ENCODE measurements at regions not wholly inside any gene's neighbourhood (a gene's known extent, or its start where the extent isn't known, plus 50 kb on each side); places are given as distances from the start of the nearest gene placed in this dataset.
A peak's percentile ranks its signal among the peaks of the same experiment; 100 is the strongest.
"Not testable (repeated sequence)": the region's sequence is repeated elsewhere in the genome, so short reads cannot be mapped to it uniquely, and the experiment has no call there.

DNA sequence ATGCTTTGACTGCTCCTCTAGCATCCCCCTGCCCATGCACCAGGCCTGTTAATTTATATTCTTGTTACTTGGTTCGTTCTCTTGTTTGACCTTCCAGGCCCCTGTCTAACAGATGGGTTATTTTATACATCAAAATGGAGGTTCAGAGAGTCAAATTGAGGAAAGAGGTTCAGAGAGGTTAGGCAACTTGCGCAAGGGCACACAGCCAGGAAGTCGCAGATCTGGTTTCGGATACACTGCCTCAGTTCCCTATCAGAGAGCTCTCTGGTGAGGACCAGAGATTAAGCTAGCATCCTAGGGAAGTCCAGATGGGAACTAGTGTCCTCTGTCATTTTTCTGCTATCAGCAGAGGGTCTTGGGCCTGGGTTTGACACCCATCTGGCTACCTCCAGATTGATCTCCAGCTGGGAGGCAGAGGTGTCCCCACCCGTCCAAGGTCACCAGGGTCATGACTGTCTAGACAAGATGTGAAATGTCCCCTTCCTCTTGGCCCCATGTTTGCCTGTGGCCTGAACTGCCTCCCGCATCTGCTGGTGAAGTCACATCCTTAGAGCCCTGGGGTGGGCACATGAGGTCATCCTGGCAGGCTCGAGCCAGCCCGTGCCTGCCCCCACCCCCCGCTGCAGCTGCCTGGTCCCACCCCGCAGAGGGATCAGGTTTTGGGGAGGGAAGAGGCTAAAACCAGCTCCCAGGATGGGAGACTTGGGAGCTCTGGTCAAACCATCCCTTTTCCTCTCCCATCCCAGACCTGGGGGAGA is 84.3 kb upstream of the NCOR2 start:
- DNase-seq (ENCODE audit: insufficient read length, low spot score) (no peak), FAIRE-seq (no peak)
- TF ChIP-seq POLR2A (IDR thresholded peaks at IDR 0.05; ENCODE audit: low read depth, low read length), result no peak

DNA sequence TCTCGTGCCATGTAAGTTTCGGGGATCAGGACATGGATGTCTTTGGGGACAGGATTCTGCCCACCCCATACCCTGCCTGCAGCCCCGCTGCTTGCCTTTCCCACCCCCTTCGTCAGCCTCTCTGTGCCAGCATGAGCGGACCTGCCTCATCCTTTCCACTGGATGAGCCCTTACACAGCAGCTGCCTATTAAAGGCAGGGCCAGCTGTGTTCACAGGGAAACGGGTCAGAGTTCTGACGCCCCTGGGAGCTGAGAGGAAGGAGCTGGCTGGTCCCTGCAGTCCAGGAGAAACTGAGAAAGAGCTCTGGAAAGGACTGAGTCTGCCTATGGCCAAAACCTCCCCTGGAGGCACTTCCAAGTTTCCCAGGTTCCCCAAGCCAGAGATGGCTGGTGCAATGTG is 83.5 kb upstream of the NCOR2 start:
- no peak for TF ChIP-seq POLR2A (IDR thresholded peaks at IDR 0.05; ENCODE audit: low read depth, low read length)
- FAIRE-seq (no peak), DNase-seq (ENCODE audit: insufficient read length, low spot score) (no peak)

DNA sequence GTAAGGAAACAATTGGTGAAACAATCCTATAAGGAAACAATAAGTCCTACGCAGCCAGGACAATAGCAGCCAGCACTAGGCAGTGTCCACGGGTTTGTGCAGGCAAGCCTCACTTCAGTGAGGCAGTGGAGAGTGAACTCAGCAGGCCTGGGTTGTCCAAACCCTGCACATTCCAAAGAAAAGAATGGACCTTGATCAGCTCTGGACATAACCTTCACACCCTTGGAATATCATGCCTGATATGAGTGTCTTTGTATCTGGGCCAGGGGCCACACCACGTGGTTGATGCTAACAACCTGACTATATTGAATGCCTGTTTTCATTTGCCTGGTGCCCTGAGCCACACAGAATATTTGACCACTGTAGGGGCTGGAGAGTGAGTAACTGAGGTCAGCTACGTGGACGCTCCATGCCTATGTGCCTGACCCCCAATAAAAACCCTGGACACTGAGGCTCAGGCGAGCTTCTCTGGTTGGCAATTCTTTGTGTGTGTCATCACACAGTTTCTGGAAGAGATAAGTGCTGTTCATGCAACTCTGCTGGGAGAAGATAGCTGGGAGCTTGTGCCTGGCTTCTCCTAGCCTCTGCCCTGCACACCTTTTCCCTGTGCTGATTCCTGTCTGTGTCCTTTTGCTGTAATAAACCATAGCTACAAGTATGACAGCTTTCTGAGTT is 81.4 kb upstream of the NCOR2 start:
- DNase-seq (ENCODE audit: insufficient read length, low spot score), result no peak
- no peak for FAIRE-seq
- TF ChIP-seq POLR2A (IDR thresholded peaks at IDR 0.05; ENCODE audit: low read depth, low read length), result no peak

DNA sequence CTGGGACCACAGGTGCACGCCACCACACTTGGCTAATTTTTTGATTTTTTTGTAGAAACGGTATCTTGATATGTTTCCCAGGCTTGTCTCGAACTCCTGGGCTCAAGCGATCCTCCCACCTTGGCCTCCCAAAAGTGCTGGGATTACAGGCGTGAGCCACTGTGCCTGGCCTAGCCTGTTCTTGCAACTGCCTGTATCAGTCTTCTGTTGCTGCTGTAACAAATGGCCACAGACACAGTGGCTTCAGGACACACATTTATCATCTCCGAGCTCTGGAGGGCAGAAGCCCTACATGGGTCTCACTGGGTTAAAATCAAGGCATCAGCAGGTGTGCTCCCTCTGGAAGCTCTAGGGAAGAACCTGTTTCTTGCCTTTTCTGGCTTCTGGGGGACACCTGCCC is 79.9 kb upstream of the NCOR2 start:
- no peak for FAIRE-seq
- no peak for TF ChIP-seq POLR2A (IDR thresholded peaks at IDR 0.05; ENCODE audit: low read depth, low read length)
- DNase-seq (ENCODE audit: insufficient read length, low spot score), result no peak

DNA sequence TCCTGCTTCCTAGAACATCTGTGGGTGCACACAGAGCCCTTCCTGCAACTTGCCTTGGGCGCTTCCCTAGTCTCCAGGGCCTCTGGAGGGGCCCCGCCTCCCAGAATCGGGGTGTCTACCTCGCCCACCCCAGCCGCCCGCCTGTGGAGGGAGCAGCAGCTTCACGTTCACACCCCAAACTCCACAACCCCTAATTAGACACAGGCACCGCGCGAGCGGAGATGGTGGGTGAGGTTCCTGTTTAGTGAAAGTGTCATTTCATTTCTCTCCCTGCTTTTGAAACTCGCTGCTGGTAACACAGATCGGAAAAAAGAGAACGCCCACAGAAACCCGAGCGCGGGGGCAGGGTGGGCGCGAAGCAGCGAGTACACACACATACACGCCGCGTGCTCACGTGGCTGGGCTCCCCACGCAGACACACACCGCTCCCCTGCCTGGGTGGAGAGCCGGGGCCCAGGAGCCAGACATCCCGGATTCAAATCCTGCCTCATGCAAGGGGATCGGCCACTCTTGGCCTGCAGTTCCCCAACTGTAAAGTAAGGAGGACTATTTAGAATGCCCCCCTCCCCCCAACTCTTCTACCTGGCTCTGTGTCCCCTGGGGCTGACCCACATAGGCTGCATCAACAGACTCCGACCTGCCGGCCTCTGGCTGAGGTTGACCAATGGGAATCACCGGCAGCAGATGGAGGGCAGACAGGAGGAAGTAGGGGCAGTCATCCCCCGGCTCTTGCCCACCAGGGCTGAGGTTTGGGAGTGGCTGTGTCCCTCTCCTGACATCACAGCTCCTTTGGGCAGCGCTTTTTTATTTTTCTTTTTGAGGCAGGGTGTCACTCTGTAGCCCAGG is 79.2 kb upstream of the NCOR2 start:
- FAIRE-seq (no peak), DNase-seq (ENCODE audit: insufficient read length, low spot score) (no peak)
- TF ChIP-seq POLR2A (IDR thresholded peaks at IDR 0.05; ENCODE audit: low read depth, low read length), result no peak

DNA sequence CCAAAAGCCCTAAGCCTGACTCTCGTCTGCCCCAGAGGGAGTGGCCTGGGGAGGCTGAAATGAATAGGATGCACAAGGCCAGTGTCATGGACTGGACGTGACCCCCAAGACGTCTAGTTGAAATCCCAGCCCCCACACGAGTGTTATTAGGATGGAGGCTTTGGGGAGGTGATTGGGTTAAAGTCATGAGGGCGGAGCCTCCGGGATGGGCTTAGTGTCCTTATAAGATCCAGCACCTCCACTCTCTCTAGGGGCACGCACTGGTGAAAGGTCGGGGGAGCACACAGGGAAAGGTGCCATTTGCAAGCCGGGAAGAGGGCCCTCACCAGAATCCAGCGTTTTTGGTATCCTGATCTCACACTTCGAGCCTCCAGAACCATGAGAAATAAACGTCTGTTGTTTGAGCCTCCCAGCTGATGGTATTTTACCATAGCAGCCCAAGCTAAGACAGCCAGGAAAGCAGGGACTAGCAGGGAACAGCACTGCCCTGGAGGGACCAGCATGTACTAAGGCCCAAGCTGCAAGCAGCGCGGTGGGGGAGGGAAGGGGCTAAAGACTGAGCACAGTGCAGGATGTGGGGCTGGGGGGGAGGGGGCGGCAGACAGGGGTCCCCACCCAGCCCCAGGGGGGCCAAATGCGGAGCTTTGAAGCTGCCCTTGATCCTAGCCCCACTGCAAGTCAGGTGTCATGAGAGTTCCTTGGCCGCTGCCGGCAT is 78.3 kb upstream of the NCOR2 start:
- DNase-seq (ENCODE audit: insufficient read length, low spot score) (no peak), FAIRE-seq (no peak)
- TF ChIP-seq POLR2A (IDR thresholded peaks at IDR 0.05; ENCODE audit: low read depth, low read length), result no peak

DNA sequence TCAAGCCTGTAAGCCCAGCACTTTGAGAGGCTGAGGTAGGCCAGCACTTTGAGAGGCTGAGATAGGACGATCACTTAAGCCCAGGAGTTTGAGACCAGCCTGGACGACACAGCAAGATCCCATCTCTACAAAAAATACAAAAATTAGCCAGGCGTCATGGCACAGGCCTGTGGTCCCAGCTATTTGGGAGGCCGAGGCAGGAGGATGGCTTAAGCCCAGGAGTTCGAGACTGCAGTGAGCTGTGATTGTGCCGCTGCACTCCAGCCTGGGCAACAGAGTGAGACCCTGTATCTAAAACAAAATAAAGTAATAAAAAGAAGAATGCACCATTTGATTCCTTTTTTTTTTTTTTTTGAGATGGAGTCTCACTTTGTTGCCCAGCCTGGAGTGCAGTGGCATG is 76.4 kb upstream of the NCOR2 start:
- not testable (repeated sequence) for DNase-seq (ENCODE audit: insufficient read length, low spot score); FAIRE-seq

DNA sequence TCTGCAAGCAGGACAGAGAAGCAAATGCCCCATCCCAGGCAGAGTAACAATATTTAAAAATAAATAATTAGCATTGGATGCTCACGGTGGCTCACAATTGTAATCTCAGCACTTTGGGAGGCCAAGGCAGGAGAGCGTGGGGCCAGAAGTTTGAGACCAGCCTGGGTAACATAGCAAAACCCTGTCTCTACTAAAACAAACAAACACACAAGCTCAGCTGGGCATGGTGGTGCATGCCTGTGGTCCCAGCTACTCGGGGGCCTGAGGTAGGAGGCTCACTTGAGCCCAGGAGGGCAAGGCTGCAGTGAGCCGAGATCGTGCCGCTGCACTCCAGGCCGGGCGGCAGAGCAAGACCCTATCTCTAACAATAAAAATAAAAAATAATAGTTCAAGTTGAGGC is 74.7 kb upstream of the NCOR2 start:
- FAIRE-seq (no peak), DNase-seq (ENCODE audit: insufficient read length, low spot score) (no peak)
- no peak for TF ChIP-seq POLR2A (IDR thresholded peaks at IDR 0.05; ENCODE audit: low read depth, low read length)

DNA sequence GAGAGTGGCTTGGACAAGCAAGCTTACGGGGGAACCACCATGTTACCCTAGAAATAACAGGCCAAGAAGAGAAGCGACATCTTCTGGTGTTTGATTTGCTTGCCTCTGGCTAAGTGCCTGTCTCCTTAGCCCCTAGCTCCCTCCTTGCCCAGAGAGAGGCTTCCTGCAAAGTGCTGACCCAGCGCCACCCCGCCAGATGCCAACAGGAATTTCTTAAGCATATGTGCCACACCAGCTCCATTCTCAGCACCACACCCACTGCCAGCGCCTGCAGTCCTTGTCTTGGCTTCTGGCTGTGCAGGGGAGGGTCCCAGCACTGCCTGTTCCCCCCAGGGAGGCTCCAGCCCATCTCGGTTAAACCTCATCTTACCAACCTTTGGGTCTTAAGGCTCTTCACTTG is 74.2 kb upstream of the NCOR2 start:
- DNase-seq (ENCODE audit: insufficient read length, low spot score) (no peak), FAIRE-seq (no peak)
- no peak for TF ChIP-seq POLR2A (IDR thresholded peaks at IDR 0.05; ENCODE audit: low read depth, low read length)

DNA sequence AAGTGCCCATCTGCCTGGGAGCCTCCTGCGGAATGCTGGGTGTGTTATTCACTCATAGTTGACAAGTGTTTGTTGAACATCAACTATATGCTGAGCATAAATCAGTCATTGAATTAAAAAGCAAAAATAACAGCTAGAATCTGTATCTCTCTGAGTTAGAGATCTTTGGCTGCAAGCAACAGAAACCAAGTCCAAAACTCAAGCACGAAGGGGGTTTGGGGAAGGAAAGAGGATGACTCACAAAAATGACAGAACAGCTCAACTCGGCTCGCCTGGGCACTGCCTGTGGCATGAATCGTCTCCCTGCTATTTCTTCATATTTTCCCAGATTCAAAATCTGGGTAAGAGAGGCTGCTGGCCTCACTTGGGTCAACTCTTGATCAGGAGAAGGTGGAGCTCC is 72.6 kb upstream of the NCOR2 start:
- peak; percentile 27 for DNase-seq (ENCODE audit: insufficient read length, low spot score)

DNA sequence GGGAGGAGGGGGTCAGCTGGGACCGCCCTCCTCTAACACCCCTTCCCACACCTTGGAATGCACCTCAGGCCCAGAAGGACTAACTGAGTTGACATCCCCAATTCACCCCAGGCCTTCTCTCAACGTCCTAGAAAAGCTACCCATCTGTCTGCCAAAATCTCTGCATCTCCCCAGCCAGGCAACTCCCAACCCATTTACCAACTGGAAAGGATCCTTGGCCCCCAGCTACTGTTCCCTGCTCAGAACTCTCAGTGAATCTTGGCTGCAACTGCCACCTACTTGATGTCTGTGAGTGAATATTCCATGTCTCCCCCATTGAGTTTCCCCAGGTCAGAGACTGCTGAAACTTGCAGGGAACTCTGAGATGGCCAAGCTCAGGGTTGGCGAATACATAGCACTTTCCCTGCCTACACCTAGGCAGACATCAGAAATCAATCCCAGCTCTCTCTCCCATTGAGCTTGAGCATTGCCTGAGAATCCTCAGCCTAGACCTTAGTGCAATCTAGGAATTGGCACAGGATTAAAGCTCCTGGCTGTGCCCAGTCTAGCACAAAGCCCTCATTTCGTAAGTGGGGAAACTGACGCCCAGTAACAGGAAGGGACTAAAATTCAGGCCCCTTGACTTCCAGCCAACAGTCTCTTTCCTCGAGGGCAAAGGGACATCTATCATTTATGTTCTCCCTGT is 71.9 kb upstream of the NCOR2 start:
- DNase-seq (ENCODE audit: insufficient read length, low spot score) (no peak), FAIRE-seq (no peak)
- no peak for TF ChIP-seq POLR2A (IDR thresholded peaks at IDR 0.05; ENCODE audit: low read depth, low read length)

More for the DNA sequence above, 72.6 kb upstream of the NCOR2 start:
- FAIRE-seq, result no peak
- no peak for TF ChIP-seq POLR2A (IDR thresholded peaks at IDR 0.05; ENCODE audit: low read depth, low read length)

DNA sequence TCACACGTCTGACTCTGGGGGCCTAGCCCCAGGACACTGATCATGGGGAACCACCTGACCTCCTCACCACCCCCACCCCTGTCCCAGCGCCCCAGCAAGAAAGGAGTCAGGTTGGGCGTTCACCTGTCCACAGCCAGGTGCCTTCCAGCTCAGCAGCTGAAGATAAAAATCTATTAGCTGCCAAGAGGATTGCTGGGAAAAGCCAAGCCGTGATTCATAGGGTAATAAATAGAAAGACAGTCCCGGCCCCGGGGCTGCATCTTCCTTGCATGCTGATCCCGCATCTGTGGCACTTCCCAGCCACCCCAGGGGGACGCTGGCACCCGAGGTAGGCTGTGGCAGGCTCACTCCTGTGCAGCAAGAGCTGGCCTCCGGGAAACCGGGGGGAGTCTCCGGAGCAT is 70.2 kb upstream of the NCOR2 start:
- no peak for DNase-seq (ENCODE audit: insufficient read length, low spot score)
- FAIRE-seq, result no peak
- no peak for TF ChIP-seq POLR2A (IDR thresholded peaks at IDR 0.05; ENCODE audit: low read depth, low read length)

DNA sequence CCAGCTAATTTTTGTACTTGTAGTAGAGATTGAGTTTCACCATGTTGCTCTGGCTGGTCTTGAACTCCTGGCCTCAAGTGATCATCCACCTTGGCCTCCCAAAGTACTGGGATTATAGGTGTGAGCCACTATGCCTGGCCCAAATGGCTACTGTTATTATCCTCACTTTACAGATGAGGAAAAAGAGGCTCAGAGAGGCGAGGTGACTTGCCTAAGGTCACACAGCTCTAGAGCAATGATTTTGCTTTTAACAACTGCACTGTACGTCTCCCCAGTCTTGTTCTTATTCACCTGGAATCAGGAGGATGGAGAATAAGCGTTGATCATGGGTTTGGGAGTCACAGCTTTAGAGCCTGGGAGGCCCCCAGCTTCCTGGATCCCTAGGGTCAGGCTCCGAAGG is 69.8 kb upstream of the NCOR2 start:
- no peak for DNase-seq (ENCODE audit: insufficient read length, low spot score)

More for the DNA sequence above, 69.8 kb upstream of the NCOR2 start:
- TF ChIP-seq POLR2A (IDR thresholded peaks at IDR 0.05; ENCODE audit: low read depth, low read length), result no peak
- no peak for FAIRE-seq

Data from H54 (cell line).